Body of pancreas (tissue), 4 donors: ENCODE measurements at regions not wholly inside any gene's neighbourhood (a gene's known extent, or its start where the extent isn't known, plus 50 kb on each side); places are given as distances from the start of the nearest gene placed in this dataset.

Source experiments
- ATAC-seq: fragments of 150-250 bp; one replicate; pipeline ENCODE4 v1.9.1; 2016
- DNase-seq, 4 donors: peaks; one replicate each; pipeline ENCODE4 v3.0.0-alpha.2; 2019
- H3K27ac ChIP-seq, 4 donors: fragments of 200-600 bp; sonication (generic); 1 replicate in 3 of 4; 2 replicates in 1 of 4; pipeline versions ENCODE4 v1.5.1 to v1.6.1; 2016 to 2019; ENCODE audit warnings: mild to moderate bottlenecking in 1 of 4, mixed read lengths in 1 of 4, moderate library complexity in 1 of 4
- H3K27me3 ChIP-seq, 2 donors: fragments of 200-600 bp; sonication (generic); one replicate each; pipeline ENCODE4 v1.6.0; 2016; ENCODE audit warnings: mild to moderate bottlenecking in 1 of 2
- H3K36me3 ChIP-seq, 2 donors: fragments of 200-600 bp; sonication (generic); replicated peaks in 1 of 2; 2 replicates each; pipeline ENCODE4 v1.5.1; 2016; ENCODE audit warnings: low read depth in 2 of 2; ENCODE audit not compliant: insufficient read depth in 1 of 2
- H3K4me1 ChIP-seq: fragments of 200-600 bp; sonication (generic); one replicate; pipeline ENCODE4 v1.6.0; 2016
- H3K4me3 ChIP-seq, 2 donors: fragments of 200-600 bp; sonication (generic); 1 replicate in 1 of 2; 2 replicates in 1 of 2; pipeline ENCODE4 v1.5.1; 2016 to 2019
- H3K9me3 ChIP-seq, 3 donors: fragments of 200-600 bp; sonication (generic); 1 replicate in 2 of 3; 2 replicates in 1 of 3; pipeline ENCODE4 v1.5.1; 2016
- CTCF ChIP-seq, 7 experiments: fragments of 450-650 bp in 4 of 7; fragments of 200-600 bp in 3 of 7; sonication (generic) in 3 of 7; IDR thresholded peaks; one replicate each; pipeline ENCODE4 v1.5.1; 2016 to 2019; ENCODE audit warnings: antibody characterized with exemption in 7 of 7
- POLR2A ChIP-seq, 3 donors: fragments of 450-650 bp; IDR thresholded peaks; one replicate each; pipeline ENCODE4 v1.6.1; 2016; ENCODE audit warnings: antibody characterized with exemption in 3 of 3, mild to moderate bottlenecking in 2 of 3
- WGBS, 2 donors: methylation state at CpG; one replicate each; pipeline ENCODE4 v1.1.5; 2017; 5-methylcytosine and 5-hydroxymethylcytosine counted together
- intact Hi-C: fragments of 100-400 bp; cut with DNase I; formaldehyde crosslinking; loops from one replicate; pipeline ENCODE4 v1.15.1; 2023

GRCh38 chr6:94597487-94597886 is 979.8 kb upstream of the MANEA start:
- Histone ChIP-seq H3K9me3 (no peaks in the 10 kb centered on the region), H3K27me3 (no peaks in the 10 kb centered on the region), H3K4me1 (no peaks in the 10 kb centered on the region), H3K27ac (no peak overlapping the region), H3K4me3 (no peak overlapping the region), H3K36me3 (no peaks in the 10 kb centered on the region)
- intact Hi-C loops: no loop called here
- ATAC-seq (no peak), DNase-seq (no peak)
- no peak for TF ChIP-seq POLR2A (IDR thresholded peaks at IDR 0.05)
- no peak for TF ChIP-seq CTCF (IDR thresholded peaks at IDR 0.05)
- WGBS, 2 donors: 51 to 65% methylated on average over 2 of the region's 2 CpGs

- Histone ChIP-seq H3K27ac (no peak overlapping the region), H3K36me3 (no peaks in the 10 kb centered on the region), H3K4me1 (no peaks in the 10 kb centered on the region), H3K9me3 (no peaks in the 10 kb centered on the region), H3K27me3 (no peaks in the 10 kb centered on the region), H3K4me3 (no peak overlapping the region)
- 71 to 82% methylated on average over 6 of the region's 6 CpGs for WGBS, 2 donors
- no peak for ATAC-seq
- TF ChIP-seq POLR2A (IDR thresholded peaks at IDR 0.05) (no peak), CTCF (IDR thresholded peaks at IDR 0.05) (no peak)
- intact Hi-C loops: no loop called here
- DNase-seq: no peak
Measured at GRCh38 chr6:94590416-94590815, 986.9 kb upstream of the MANEA start.

- TF ChIP-seq POLR2A (IDR thresholded peaks at IDR 0.05) (no peak), CTCF (IDR thresholded peaks at IDR 0.05) (no peak)
- no peak for ATAC-seq
- intact Hi-C loops: no loop called here
- DNase-seq: no peak
- 63 to 73% methylated on average over 3 of the region's 3 CpGs for WGBS, 2 donors
- H3K4me3 ChIP-seq: no peak overlapping the region
- no peaks in the 10 kb centered on the region for H3K27me3 ChIP-seq
- H3K36me3 ChIP-seq: no peaks in the 10 kb centered on the region
- H3K27ac ChIP-seq: no peak overlapping the region
- H3K4me1 ChIP-seq: no peaks in the 10 kb centered on the region
- H3K9me3 ChIP-seq: no peaks in the 10 kb centered on the region
Measured at GRCh38 chr6:94588301-94588700, 989.0 kb upstream of the MANEA start.

- Histone ChIP-seq H3K27ac (no peak overlapping the region), H3K4me3 (no peak overlapping the region), H3K4me1 (no peaks in the 10 kb centered on the region), H3K9me3 (no peaks in the 10 kb centered on the region), H3K36me3 (no peaks in the 10 kb centered on the region), H3K27me3 (no peaks in the 10 kb centered on the region)
- intact Hi-C loops: no loop called here
- DNase-seq (no peak), ATAC-seq (no peak)
- 83 to 89% methylated on average over 2 of the region's 2 CpGs for WGBS, 2 donors
- TF ChIP-seq POLR2A (IDR thresholded peaks at IDR 0.05): no peak
- no peak for TF ChIP-seq CTCF (IDR thresholded peaks at IDR 0.05)
Measured at GRCh38 chr6:94584211-94584610, 993.1 kb upstream of the MANEA start.

GRCh38 chr6:94570581-94570980 is 1006.8 kb upstream of the MANEA start:
- Histone ChIP-seq H3K4me3 (no peak overlapping the region), H3K4me1 (no peaks in the 10 kb centered on the region), H3K36me3 (no peaks in the 10 kb centered on the region), H3K27me3 (no peaks in the 10 kb centered on the region), H3K27ac (no peak overlapping the region), H3K9me3 (no peaks in the 10 kb centered on the region)
- ATAC-seq (no peak), DNase-seq (no peak)
- WGBS, 2 donors: 50% methylated on average over 5 of the region's 5 CpGs
- intact Hi-C loops: no loop called here
- TF ChIP-seq CTCF (IDR thresholded peaks at IDR 0.05): no peak
- TF ChIP-seq POLR2A (IDR thresholded peaks at IDR 0.05): no peak
